ENCODE measurements at regions not wholly inside any gene's neighbourhood (a gene's known extent, or its start where the extent isn't known, plus 50 kb on each side); places are given as distances from the start of the nearest gene placed in this dataset.

DNA sequence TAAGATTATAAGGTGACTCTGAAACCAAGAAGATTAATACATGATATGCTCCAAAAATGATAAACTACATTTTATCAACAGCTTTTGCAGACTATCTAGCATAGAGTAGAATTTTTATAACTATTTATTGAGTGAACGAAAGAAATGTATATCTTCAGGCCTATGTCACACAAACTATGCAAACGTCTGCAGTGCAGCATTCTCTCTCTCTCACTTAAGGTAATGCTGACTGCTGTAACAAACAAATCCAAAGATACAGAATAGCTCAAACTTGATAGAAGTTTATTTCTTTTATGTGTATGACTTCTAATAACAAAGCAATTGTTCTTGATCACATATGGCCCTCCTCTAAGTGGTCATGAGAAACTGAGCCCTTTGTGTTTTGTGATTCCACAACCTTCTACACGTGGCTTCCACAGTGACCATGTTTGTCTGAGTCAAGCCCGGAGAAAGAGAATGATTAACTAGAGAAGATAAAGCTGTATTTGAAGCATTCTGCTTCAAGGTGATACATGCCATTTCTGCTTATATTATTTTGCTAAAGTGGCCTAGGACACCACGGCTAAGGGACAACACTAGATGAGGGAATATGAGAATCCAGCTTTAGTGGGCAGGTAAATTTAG is 1352.7 kb upstream of the TMEM132C start:
- TF ChIP-seq EZH2phosphoT487 (IDR thresholded peaks at IDR 0.05): no peak
- TF ChIP-seq, protein P1, sequence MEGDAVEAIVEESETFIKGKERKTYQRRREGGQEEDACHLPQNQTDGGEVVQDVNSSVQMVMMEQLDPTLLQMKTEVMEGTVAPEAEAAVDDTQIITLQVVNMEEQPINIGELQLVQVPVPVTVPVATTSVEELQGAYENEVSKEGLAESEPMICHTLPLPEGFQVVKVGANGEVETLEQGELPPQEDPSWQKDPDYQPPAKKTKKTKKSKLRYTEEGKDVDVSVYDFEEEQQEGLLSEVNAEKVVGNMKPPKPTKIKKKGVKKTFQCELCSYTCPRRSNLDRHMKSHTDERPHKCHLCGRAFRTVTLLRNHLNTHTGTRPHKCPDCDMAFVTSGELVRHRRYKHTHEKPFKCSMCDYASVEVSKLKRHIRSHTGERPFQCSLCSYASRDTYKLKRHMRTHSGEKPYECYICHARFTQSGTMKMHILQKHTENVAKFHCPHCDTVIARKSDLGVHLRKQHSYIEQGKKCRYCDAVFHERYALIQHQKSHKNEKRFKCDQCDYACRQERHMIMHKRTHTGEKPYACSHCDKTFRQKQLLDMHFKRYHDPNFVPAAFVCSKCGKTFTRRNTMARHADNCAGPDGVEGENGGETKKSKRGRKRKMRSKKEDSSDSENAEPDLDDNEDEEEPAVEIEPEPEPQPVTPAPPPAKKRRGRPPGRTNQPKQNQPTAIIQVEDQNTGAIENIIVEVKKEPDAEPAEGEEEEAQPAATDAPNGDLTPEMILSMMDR (IDR thresholded peaks at IDR 0.05): no peak
